Mucosa of rectum (tissue), 2 donors: ENCODE measurements at regions not wholly inside any gene's neighbourhood (a gene's known extent, or its start where the extent isn't known, plus 50 kb on each side); places are given as distances from the start of the nearest gene placed in this dataset.
"Not testable (repeated sequence)": the region's sequence is repeated elsewhere in the genome, so short reads cannot be mapped to it uniquely, and the experiment has no call there.

ENCODE experiments used
- H3K27ac ChIP-seq, 2 donors: one replicate each; pipeline ENCODE4 v1.7.0; 2013; ENCODE audit warnings: inconsistent platforms in 2 of 2, low read depth in 2 of 2, low read length in 2 of 2
- H3K27me3 ChIP-seq, 2 donors: one replicate each; pipeline ENCODE4 v1.7.0; 2013; ENCODE audit warnings: low read length in 2 of 2; ENCODE audit not compliant: control insufficient read depth in 2 of 2, insufficient read depth in 2 of 2
- H3K36me3 ChIP-seq, 2 donors: one replicate each; pipeline ENCODE4 v1.7.0; 2013; ENCODE audit warnings: low read length in 2 of 2; ENCODE audit not compliant: control insufficient read depth in 2 of 2, insufficient read depth in 2 of 2
- H3K4me1 ChIP-seq, 2 donors: one replicate each; pipeline ENCODE4 v1.7.0; 2013; ENCODE audit warnings: low read length in 2 of 2, mild to moderate bottlenecking in 1 of 2; ENCODE audit not compliant: control insufficient read depth in 2 of 2, insufficient read depth in 2 of 2
- H3K4me3 ChIP-seq, 2 donors: one replicate each; pipeline ENCODE4 v1.7.0; 2013; ENCODE audit warnings: low read length in 2 of 2
- H3K9ac ChIP-seq, 2 donors: one replicate each; pipeline ENCODE4 v1.7.0; 2013; ENCODE audit warnings: low read length in 2 of 2, low read depth in 1 of 2, mild to moderate bottlenecking in 1 of 2
- H3K9me3 ChIP-seq, 2 donors: one replicate each; pipeline ENCODE4 v1.7.0; 2013; ENCODE audit warnings: low read length in 2 of 2; ENCODE audit not compliant: control insufficient read depth in 2 of 2
- donor health status: healthy.
- donor health status: Normal muscosa, but diverticular disease.

DNA sequence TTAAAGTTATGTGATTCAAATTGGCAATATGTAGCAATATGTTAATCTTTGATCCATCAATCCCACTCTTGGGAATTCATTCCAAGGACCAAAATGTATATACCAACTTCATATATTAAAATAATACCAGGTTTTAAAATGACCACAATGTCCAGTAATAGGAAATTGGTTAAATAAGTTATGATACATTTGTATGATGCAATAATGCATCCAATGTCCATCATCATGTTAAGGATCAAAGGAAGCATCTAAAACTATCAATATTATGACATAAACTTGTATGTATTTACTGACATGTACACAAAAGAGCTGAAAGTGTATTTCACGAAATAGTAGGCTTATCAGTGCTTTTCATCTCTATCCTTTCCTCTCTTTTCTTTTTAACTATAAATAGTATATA, 406.0 kb downstream of the RSL24D1 start:
- Histone ChIP-seq H3K27me3 (no peaks in the 10 kb centered on the region), H3K27ac (no peak overlapping the region), H3K9me3 (no peaks in the 10 kb centered on the region), H3K4me3 (no peak overlapping the region), H3K36me3 (no peaks in the 10 kb centered on the region), H3K9ac (no peak overlapping the region), H3K4me1 (no peaks in the 10 kb centered on the region)

DNA sequence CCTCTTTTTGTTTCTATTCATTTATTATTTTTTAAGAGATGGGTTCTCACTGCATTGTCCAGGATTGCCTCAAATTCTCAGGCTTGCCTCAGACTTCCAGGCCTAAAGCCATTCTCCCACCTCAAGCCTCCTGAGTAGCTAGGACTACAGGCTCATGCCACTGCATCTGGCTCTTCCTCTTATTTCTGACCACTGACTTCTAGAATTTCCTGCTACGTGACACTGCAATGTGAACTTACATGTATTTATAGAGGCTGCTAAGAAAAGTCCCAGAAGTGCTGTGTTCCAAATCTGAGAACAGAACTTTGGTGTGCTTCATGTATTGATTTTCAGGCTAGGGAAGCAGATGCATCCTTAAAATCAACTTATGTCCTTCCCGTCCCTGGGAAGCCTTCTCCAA, 407.4 kb downstream of the RSL24D1 start:
- H3K9me3 ChIP-seq: no peaks in the 10 kb centered on the region
- H3K4me1 ChIP-seq: no peaks in the 10 kb centered on the region
- no peak overlapping the region for H3K27ac ChIP-seq
- no peaks in the 10 kb centered on the region for H3K36me3 ChIP-seq
- H3K4me3 ChIP-seq: no peak overlapping the region
- no peak overlapping the region for H3K9ac ChIP-seq
- H3K27me3 ChIP-seq: no peaks in the 10 kb centered on the region

DNA sequence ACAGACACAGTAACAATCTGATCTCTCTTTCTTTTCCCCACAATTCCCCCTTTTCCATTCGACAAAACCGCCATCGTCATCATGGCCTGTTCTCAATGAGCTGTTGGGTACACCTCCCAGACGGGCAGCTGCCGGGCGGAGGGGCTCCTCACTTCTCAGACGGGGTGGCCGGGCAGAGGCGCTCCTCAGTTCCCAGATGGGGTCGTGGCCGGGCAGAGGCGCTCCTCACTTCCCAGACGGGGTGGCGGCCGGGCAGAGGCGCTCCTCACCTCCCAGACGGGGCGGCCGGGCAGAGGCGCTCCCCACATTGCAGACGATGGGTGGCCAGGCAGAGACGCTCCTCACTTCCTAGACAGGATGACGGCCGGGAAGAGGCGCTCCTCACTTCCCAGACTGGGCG, 415.5 kb downstream of the RSL24D1 start:
- H3K4me3 ChIP-seq, H3K9ac ChIP-seq, H3K27me3 ChIP-seq, H3K27ac ChIP-seq, H3K4me1 ChIP-seq, H3K9me3 ChIP-seq, H3K36me3 ChIP-seq: not testable (repeated sequence)

DNA sequence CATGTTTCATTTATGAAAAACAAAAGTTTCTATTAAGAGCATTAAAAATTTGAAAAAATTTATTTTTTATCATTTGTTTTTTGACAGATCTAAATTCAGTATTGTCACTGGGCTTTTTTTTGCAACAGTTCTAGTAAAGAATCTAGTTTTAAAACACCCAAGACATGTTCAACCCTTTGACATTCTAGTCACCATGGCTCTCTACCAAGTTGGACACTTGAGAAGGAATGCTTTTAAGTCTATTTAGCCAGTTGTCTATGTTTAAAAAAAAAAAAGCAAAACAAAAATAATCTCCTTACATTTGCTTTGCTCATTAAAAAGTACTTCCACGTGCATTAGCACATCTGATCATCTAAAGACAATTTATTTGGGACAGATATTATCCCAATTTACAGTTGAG, 417.5 kb downstream of the RSL24D1 start:
- Histone ChIP-seq H3K36me3 (no peaks in the 10 kb centered on the region), H3K27ac (no peak overlapping the region), H3K4me3 (no peak overlapping the region), H3K4me1 (no peaks in the 10 kb centered on the region), H3K9ac (no peak overlapping the region), H3K9me3 (no peaks in the 10 kb centered on the region), H3K27me3 (no peaks in the 10 kb centered on the region)

DNA sequence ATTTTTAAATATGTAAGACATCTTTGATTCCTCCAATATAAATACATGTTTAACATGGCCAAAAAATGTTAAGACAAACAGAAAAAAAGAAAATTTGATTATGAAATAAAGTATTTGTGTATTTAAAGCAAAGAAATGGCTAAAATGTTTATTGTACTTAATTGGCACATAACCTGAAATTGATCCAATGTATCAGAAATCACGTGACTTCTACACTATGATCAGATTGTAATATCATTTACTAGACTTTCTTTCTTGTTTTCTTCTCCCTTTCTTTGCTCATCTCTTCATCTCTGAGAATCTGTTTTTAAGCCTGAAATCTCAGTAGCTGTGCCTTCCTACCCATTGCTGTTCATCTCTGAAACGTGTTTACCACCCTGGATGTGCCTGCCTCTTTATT, 420.3 kb downstream of the RSL24D1 start:
- Histone ChIP-seq H3K36me3 (no peaks in the 10 kb centered on the region), H3K27ac (no peak overlapping the region), H3K9me3 (no peaks in the 10 kb centered on the region), H3K9ac (no peak overlapping the region), H3K27me3 (no peaks in the 10 kb centered on the region), H3K4me1 (no peaks in the 10 kb centered on the region), H3K4me3 (no peak overlapping the region)

DNA sequence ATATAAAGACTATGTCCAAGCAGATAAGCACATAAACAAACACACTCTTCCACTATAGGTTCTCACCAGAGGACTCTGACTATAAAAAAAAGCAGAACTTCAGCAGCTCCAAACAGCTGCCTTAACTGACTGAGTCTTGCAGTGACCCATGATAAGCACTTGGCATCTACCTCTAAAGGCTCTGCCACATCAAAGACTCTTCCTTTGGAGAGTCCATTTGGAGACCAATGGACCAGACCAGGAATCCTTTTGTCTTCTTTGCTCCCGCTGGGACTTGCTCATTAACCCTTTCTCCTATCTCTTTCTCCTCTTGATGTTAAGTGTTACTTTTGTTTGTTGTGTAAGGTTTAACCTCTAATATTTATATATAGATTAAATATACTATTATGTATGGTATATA, 424.1 kb downstream of the RSL24D1 start:
- Histone ChIP-seq H3K4me1 (no peaks in the 10 kb centered on the region), H3K36me3 (no peaks in the 10 kb centered on the region), H3K27ac (no peak overlapping the region)

DNA sequence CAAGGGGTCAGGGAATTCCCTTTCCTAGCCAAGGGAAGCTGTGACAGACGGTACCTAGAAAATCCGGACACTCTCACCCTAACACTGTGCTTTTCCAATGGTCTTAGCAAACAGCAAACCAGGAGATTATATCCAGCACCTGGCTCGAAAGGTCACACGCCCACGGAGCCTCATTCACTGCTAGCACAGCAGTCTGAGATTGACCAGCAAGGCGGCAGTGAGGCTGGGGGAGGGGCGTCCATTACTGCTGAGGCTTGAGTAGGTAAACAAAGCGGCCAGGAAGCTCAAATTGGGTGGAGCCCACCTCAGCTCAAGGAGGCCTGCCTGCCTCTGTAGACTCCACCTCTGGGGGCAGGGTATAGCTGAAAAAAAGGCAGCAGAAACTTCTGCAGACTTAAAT, 447.3 kb downstream of the RSL24D1 start:
- H3K36me3 ChIP-seq, H3K9ac ChIP-seq, H3K4me3 ChIP-seq, H3K4me1 ChIP-seq, H3K9me3 ChIP-seq, H3K27me3 ChIP-seq, H3K27ac ChIP-seq: not testable (repeated sequence)

More for the DNA sequence above, 424.1 kb downstream of the RSL24D1 start:
- Histone ChIP-seq H3K9ac (no peak overlapping the region), H3K4me3 (no peak overlapping the region), H3K27me3 (no peaks in the 10 kb centered on the region), H3K9me3 (no peaks in the 10 kb centered on the region)

DNA sequence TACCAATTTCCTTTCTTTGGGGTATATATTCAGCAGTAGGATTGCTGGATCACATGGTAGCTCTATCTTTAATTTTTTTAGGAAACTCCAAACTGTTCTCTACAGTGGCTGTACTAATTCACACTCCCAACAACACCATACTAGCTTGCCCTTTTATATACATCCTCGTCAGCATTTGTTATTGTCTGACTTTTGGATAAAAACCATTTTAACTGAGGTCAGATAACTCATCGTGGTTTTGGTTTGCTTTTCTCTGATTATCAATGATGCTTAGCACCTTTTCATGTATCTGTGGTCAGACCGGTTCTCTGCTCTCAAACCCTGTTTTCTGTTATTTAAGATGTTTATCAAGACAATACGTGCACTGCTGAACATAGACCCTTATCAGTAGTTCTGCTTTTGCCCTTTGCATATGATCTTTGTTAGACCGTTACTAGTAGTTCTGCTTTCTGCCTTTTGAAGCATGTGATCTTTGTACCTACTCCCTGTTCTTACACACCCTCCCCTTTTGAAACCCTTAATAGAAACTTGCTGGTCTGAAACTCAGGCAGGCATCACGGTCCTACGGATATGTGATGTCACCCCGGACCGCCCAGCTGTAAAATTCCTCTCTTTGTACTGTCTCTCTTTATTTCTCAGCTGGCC, 474.3 kb downstream of the RSL24D1 start:
- Histone ChIP-seq H3K4me3 (no peak overlapping the region), H3K9me3 (no peaks in the 10 kb centered on the region), H3K4me1 (no peaks in the 10 kb centered on the region), H3K9ac (no peak overlapping the region), H3K36me3 (no peaks in the 10 kb centered on the region), H3K27ac (no peak overlapping the region), H3K27me3 (no peaks in the 10 kb centered on the region)

DNA sequence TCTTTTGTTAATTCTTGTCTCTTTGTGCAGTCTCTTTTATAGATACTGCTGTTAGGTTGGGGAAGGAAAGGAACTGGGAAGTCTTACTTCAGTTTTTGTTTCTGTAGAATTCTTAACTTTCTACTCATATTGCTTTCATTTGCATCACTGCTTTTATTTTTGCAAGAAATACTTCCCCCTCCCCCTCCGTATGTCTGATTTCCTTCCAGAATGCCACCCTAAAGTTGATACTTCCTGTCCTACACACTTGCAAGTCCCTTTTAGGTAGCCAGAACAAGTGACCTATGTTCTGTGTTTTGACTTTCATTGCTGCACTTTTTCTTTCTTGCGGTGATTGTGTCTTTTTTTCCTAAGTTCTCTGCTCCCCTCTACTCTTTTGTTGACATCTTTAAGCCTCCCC, 477.4 kb downstream of the RSL24D1 start:
- H3K27ac ChIP-seq: no peak overlapping the region
- H3K36me3 ChIP-seq: no peaks in the 10 kb centered on the region
- no peaks in the 10 kb centered on the region for H3K4me1 ChIP-seq
- H3K4me3 ChIP-seq: no peak overlapping the region
- no peaks in the 10 kb centered on the region for H3K27me3 ChIP-seq
- no peak overlapping the region for H3K9ac ChIP-seq
- H3K9me3 ChIP-seq: no peaks in the 10 kb centered on the region

DNA sequence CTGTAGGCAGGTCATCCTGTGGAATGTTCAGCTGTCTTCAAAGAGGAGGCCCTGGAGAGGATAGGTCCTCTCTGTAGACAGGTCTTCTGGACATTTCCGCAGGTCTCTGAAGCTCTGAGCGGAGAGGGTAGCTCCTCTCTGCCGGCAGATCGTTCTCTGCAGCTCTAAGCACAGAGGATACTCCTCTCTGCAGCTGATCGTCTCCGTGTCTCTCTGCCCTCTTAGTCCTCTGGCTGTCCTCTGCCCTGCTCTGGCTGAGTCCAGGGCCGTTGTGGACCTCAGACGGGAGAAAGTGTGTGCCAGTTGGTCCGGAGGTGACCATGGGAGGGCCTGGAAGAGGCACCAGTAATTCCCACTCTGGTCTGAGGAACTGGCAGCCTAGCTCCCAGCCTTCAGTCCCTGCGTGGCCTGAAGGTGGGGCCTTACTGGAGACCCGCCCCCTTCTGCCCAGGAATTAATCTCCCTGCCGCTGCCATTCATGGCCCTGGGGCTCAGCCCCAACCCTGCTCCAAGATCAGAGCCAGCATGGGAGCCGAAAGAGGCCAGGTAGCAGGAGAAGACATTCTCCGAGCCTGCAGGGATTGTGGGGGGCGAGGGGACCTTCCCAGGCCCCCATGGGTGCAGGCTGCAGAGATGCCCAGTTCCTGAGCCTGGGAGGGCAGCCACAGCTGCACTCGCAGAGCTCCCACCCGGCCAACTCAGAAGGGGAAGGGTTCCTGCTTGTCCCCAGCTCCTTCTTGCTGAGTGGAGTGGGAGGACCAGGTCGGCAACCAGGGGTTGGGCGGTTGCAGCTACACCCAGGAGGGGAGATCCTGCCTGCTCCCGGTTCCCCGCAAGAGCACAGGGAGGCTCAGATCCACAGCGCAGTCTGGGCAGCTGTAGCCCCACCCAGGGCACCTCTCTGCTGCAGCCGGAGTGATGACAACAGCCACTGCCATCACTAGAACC, 488.7 kb downstream of the RSL24D1 start:
- Histone ChIP-seq H3K9me3 (no peaks in the 10 kb centered on the region), H3K36me3 (no peaks in the 10 kb centered on the region), H3K27ac (no peak overlapping the region), H3K27me3 (no peaks in the 10 kb centered on the region), H3K9ac (no peak overlapping the region), H3K4me1 (no peaks in the 10 kb centered on the region), H3K4me3 (no peak overlapping the region)
